KOPT-K1 (cell line): ENCODE measurements at regions not wholly inside any gene's neighbourhood (a gene's known extent, or its start where the extent isn't known, plus 50 kb on each side); places are given as distances from the start of the nearest gene placed in this dataset.

Experiments
- H3K27ac ChIP-seq: fragments of 200-600 bp; sonication (generic); 2 replicates; pipeline ENCODE4 v1.5.1; 2016; ENCODE audit warnings: antibody characterized with exemption, mild to moderate bottlenecking, low read depth, low read length; ENCODE audit not compliant: poor library complexity, severe bottlenecking
- H3K36me3 ChIP-seq: fragments of 200-600 bp; sonication (generic); 2 replicates; pipeline ENCODE4 v1.5.1; 2017; ENCODE audit warnings: antibody characterized with exemption, mild to moderate bottlenecking, low read length, moderate library complexity; ENCODE audit not compliant: insufficient read depth
- H3K9me3 ChIP-seq: fragments of 200-600 bp; sonication (generic); 2 replicates; pipeline ENCODE4 v1.5.1; 2017; ENCODE audit warnings: antibody characterized with exemption, low read length, mild to moderate bottlenecking; ENCODE audit not compliant: insufficient read depth, poor library complexity, severe bottlenecking

GRCh38 chr6:149267513-149268043 is 49.9 kb upstream of the TAB2 start:
- no peaks in the 10 kb centered on the region for H3K9me3 ChIP-seq
- H3K27ac ChIP-seq = no peak overlapping the region
- no peaks in the 10 kb centered on the region for H3K36me3 ChIP-seq
